ENCODE measurements at regions not wholly inside any gene's neighbourhood (a gene's known extent, or its start where the extent isn't known, plus 50 kb on each side); places are given as distances from the start of the nearest gene placed in this dataset.

DNA sequence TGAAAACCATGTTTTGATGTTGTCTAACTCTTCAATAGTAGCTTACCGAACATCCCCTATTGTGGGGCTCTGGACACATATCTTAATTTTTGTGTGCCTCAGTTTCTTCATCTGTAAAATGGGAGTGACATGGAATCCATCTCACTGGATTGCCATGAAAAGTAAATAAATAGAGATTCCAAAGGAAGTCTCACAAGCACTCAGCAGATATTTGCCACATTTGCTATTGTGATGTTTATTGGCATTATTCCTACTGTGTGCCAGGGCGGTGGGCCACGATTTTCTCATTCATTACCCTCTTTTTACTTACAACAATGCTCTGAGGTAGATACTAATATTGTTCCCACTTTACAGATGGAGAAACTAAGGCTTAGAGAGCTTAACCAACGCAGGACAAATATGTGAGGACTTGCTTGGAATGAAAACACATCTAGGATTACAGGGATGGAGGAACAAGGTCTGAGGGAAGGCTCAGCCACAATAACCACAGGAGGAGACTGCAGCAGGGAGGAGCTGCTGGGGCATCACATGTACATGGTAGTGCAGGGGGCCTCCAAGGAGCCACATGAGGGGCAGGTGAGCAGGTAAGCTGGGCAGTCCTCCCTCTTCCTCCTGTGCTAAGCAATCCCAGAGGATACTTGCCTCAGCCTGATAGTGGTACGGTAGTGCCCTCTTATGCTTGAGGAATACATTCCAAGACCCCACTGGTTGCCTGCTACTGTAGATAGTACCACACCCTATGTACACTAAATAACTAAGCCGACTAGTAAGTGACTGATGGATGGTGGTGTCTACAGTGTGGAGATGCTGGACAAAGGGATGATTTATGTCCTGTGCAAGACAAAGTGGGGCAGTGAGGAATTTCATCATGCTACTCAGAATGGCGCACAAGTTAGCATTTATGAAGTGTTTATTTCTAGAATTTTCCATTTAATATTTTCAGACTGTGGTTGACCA is 176.9 kb downstream of the FOXA2 start:
- TF ChIP-seq, protein P1, sequence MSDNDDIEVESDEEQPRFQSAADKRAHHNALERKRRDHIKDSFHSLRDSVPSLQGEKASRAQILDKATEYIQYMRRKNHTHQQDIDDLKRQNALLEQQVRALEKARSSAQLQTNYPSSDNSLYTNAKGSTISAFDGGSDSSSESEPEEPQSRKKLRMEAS (IDR thresholded peaks at IDR 0.05; ENCODE audit: low read depth, low read length): no peak
- TF ChIP-seq MYC (IDR thresholded peaks at IDR 0.05; ENCODE audit: low read depth, low read length) (no peak), POLR2A (IDR thresholded peaks at IDR 0.05; ENCODE audit: extremely low read depth, insufficient read length) (no peak), CTCF (IDR thresholded peaks at IDR 0.05; ENCODE audit: low read depth, low read length) (no peak)
- no peak for DNase-seq (ENCODE audit: low read depth)
- no peak overlapping the region for H3K4me3 ChIP-seq (ENCODE audit: low read depth, low read length)

DNA sequence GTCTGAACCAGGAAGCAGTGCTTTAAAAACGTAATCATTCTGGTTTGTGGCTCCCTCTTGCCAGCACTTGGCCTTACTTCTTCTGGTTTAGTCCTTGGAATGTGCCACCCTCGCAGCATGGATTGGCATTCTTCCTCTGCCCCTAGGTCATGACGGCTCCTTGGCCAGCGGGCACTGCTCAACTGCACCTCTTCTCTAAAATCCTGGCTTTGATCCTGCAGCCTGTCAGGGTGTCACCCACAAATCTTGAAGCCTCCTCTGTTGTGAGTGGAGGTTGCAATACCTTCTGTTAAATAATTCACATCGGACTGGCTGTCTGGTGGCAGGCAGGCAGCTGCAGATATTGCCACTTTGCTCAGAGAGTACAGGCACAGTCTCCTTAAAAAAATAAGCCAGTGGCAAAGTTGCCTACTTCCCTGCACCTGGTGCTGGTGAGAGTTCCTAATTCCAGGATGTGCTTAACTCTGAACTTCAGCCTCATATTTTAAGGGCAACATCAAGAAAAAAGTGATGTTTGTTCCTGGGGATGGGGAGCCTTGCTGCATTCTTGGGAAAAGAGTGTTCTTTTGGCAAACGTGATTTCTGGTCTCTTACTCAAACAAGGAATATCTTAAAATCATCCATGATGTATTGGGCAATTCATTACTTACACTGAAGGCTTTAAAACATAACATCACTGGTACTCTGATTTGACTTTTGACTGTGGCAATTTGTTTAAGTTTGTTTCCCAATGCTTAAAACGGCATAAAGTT is 179.8 kb downstream of the FOXA2 start:
- no peak overlapping the region for H3K4me3 ChIP-seq (ENCODE audit: low read depth, low read length)
- no peak for DNase-seq (ENCODE audit: low read depth)
- TF ChIP-seq, protein P1 (IDR thresholded peaks at IDR 0.05; ENCODE audit: low read depth, low read length): no peak
- no peak for TF ChIP-seq POLR2A (IDR thresholded peaks at IDR 0.05; ENCODE audit: extremely low read depth, insufficient read length)

DNA sequence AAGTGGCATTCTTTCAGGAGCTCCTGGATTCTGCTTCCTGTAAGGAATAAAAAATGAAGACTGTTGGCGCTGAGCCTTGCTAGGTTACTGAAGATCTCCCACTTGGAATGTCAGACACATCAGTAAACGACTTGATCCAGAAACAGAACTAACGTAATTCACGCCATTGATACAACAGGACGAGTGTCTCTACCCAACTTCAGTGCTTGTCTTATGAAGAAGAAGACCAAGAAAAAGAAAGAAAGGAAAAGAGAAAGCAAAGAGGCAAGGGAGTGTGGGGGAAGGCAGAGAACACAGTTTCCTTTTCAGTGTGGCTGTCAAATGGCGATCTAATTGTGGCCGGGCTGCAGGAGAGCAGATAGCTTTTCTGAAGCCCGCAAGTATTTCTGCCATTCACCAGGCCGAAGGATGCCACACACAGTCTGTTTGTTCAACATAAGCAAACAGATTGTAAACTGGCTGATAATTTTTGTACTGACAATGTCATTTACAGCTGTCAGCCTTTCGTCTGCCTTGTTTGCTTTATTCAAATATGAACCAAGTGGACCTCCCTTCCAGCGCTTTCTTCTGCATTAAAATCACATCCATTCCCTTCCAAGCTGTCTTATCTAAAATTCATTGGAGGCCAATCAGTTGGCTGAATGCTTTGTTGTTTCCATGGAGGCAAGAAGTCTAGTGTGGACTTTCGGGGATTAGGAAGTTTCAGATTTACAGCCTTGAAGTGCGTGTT is 180.6 kb downstream of the FOXA2 start:
- TF ChIP-seq MYC (IDR thresholded peaks at IDR 0.05; ENCODE audit: low read depth, low read length) (no peak), CTCF (IDR thresholded peaks at IDR 0.05; ENCODE audit: low read depth, low read length) (no peak), POLR2A (IDR thresholded peaks at IDR 0.05; ENCODE audit: extremely low read depth, insufficient read length) (no peak)
- TF ChIP-seq, protein P1 (IDR thresholded peaks at IDR 0.05; ENCODE audit: low read depth, low read length): no peak
- H3K4me3 ChIP-seq (ENCODE audit: low read depth, low read length): no peak overlapping the region
- no peak for DNase-seq (ENCODE audit: low read depth)

DNA sequence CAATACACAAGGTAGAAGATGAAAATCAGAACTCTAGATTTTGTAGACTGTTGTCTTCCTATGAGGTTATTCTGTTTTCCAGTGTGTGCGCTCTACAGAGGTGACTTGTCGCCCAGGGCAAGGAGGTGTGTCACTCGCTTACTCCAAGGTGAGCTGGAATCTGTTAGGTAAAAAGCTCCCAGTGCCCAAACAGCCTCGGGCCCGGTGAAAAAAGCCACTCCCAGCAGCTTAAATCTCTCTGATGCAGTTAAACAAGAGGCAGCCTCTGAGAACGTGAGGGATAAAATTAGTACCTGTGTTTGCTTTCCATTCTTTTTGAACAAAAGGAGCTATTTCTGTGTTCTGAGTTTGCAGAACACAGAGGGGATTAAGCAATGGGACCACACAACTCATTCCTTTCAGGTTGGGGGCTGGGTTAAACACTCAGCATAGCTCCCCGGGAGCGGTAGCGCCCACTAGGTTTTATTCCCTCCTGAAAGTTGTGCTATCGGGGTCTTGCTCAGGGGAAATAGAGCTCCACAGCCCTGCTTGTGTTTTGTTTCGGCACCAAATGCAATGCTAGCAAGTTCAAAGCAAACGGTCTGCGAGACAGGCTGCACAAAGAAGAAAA is 181.2 kb downstream of the FOXA2 start:
- TF ChIP-seq POLR2A (IDR thresholded peaks at IDR 0.05; ENCODE audit: extremely low read depth, insufficient read length) (no peak), CTCF (IDR thresholded peaks at IDR 0.05; ENCODE audit: low read depth, low read length) (no peak), MYC (IDR thresholded peaks at IDR 0.05; ENCODE audit: low read depth, low read length) (no peak)
- TF ChIP-seq, protein P1 (IDR thresholded peaks at IDR 0.05; ENCODE audit: low read depth, low read length): no peak
- no peak overlapping the region for H3K4me3 ChIP-seq (ENCODE audit: low read depth, low read length)

DNA sequence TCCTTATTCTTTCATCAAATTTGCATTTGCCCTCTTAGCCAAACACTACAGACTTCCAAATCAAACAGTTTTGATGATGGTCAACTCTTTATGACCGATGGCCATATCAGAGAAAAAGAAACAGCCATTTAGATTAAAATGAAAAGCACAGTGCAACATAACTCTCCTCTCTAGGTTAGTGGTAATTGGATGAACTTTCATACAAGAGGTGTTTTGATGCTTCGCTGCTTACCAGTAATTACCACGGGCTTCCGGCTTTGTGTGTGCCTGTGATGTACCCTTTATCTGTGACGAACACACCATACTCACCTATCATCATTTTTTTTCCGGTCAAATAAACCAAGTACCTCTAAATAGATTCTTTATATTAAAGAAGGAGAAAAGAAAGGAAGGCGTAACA is 181.8 kb downstream of the FOXA2 start:
- no peak for DNase-seq (ENCODE audit: low read depth)
- TF ChIP-seq, protein P1 (IDR thresholded peaks at IDR 0.05; ENCODE audit: low read depth, low read length): no peak
- no peak for TF ChIP-seq CTCF (IDR thresholded peaks at IDR 0.05; ENCODE audit: low read depth, low read length)
- TF ChIP-seq POLR2A (IDR thresholded peaks at IDR 0.05; ENCODE audit: extremely low read depth, insufficient read length): no peak
- TF ChIP-seq MYC (IDR thresholded peaks at IDR 0.05; ENCODE audit: low read depth, low read length): no peak
- no peak overlapping the region for H3K4me3 ChIP-seq (ENCODE audit: low read depth, low read length)

More for the DNA sequence above, 181.2 kb downstream of the FOXA2 start:
- no peak for DNase-seq (ENCODE audit: low read depth)

Measured in NB4 (cell line).